H9 (cell line): ENCODE measurements at regions not wholly inside any gene's neighbourhood (a gene's known extent, or its start where the extent isn't known, plus 50 kb on each side); places are given as distances from the start of the nearest gene placed in this dataset.

Experiments
- DNase-seq: peaks from one replicate; pipeline ENCODE4 v3.0.0-alpha.2; 2017
- H2AFZ ChIP-seq: one replicate; pipeline ENCODE4 v1.6.1; 2013; ENCODE audit warnings: mild to moderate bottlenecking, low read length, control low read depth, moderate library complexity
- H2AK5ac ChIP-seq: 2 replicates; pipeline ENCODE4 v1.6.1; 2013; ENCODE audit warnings: low read length, control low read depth, mixed read lengths; ENCODE audit not compliant: insufficient read length
- H2BK120ac ChIP-seq: one replicate; pipeline ENCODE4 v1.6.1; 2013; ENCODE audit warnings: low read depth, mild to moderate bottlenecking, low read length, control low read depth, inconsistent platforms; ENCODE audit not compliant: poor library complexity, severe bottlenecking
- H2BK12ac ChIP-seq: 2 replicates; pipeline ENCODE4 v1.6.1; 2013; ENCODE audit warnings: low read length, control low read depth, mixed read lengths, low read depth; ENCODE audit not compliant: insufficient read length
- H2BK15ac ChIP-seq: 2 replicates; pipeline ENCODE4 v1.6.1; 2013; ENCODE audit warnings: low read depth, low read length, control low read depth
- H2BK20ac ChIP-seq: one replicate; pipeline ENCODE4 v1.6.1; 2013; ENCODE audit warnings: low read depth, mild to moderate bottlenecking, low read length, control low read depth, inconsistent platforms; ENCODE audit not compliant: poor library complexity, severe bottlenecking
- H2BK5ac ChIP-seq: 2 replicates; pipeline ENCODE4 v1.6.1; 2013; ENCODE audit warnings: low read length, control low read depth, mixed read lengths; ENCODE audit not compliant: insufficient read length
- H3K14ac ChIP-seq: 2 replicates; pipeline ENCODE4 v1.6.1; 2013; ENCODE audit warnings: low read length, control low read depth; ENCODE audit not compliant: insufficient read depth
- H3K18ac ChIP-seq: 2 replicates; pipeline ENCODE4 v1.6.1; 2013; ENCODE audit warnings: low read depth, mild to moderate bottlenecking, mixed read lengths, low read length, control low read depth; ENCODE audit not compliant: insufficient read length
- H3K23ac ChIP-seq: 2 replicates; pipeline ENCODE4 v1.6.1; 2013; ENCODE audit warnings: low read length, control low read depth, mixed read lengths, low read depth; ENCODE audit not compliant: insufficient read length
- H3K23me2 ChIP-seq: 2 replicates; pipeline ENCODE4 v1.6.1; 2013; ENCODE audit warnings: low read depth, mild to moderate bottlenecking, mixed read lengths, low read length, control low read depth; ENCODE audit not compliant: insufficient read length, poor library complexity, severe bottlenecking
- H3K27ac ChIP-seq: 2 replicates; pipeline ENCODE4 v1.5.1; 2013; ENCODE audit warnings: low read length, control low read depth, mixed read lengths, low read depth; ENCODE audit not compliant: insufficient read length
- H3K27me3 ChIP-seq: 2 replicates; pipeline ENCODE4 v1.6.1; 2013; ENCODE audit warnings: low read length, control low read depth, inconsistent platforms; ENCODE audit not compliant: insufficient read depth
- H3K4ac ChIP-seq: 2 replicates; pipeline ENCODE4 v1.6.1; 2013; ENCODE audit warnings: low read depth, mild to moderate bottlenecking, control low read depth, inconsistent platforms, low read length, moderate library complexity
- H3K4me1 ChIP-seq: 2 replicates; pipeline ENCODE4 v1.6.1; 2013; ENCODE audit warnings: low read length, control low read depth, inconsistent platforms; ENCODE audit not compliant: insufficient read depth
- H3K4me2 ChIP-seq: 2 replicates; pipeline ENCODE4 v1.6.1; 2013; ENCODE audit warnings: low read length, control low read depth, mixed read lengths; ENCODE audit not compliant: insufficient read length, insufficient read depth
- H3K56ac ChIP-seq: 2 replicates; pipeline ENCODE4 v1.6.1; 2013; ENCODE audit warnings: low read depth, mild to moderate bottlenecking, mixed read lengths, low read length, control low read depth; ENCODE audit not compliant: insufficient read length
- H3K79me1 ChIP-seq: 2 replicates; pipeline ENCODE4 v1.6.1; 2013; ENCODE audit warnings: low read depth, mild to moderate bottlenecking, moderate library complexity, low read length, control low read depth, inconsistent platforms; ENCODE audit not compliant: insufficient read depth, poor library complexity, severe bottlenecking
- H3K79me2 ChIP-seq: 2 replicates; pipeline ENCODE4 v1.6.1; 2013; ENCODE audit warnings: low read length, control low read depth, inconsistent platforms; ENCODE audit not compliant: insufficient read depth
- H3K9ac ChIP-seq: 2 replicates; pipeline ENCODE4 v1.6.1; 2013; ENCODE audit warnings: low read length, control low read depth, mixed read lengths; ENCODE audit not compliant: insufficient read length; ENCODE audit errors: extremely low read depth
- H3K9me3 ChIP-seq: one replicate; pipeline ENCODE4 v1.6.1; 2013; ENCODE audit warnings: low read depth, low read length, inconsistent platforms; ENCODE audit not compliant: control insufficient read depth
- H3T11ph ChIP-seq: one replicate; pipeline ENCODE4 v1.6.1; 2013; ENCODE audit warnings: mild to moderate bottlenecking, low read length, control low read depth, inconsistent platforms
- H4K20me1 ChIP-seq: one replicate; pipeline ENCODE4 v1.6.1; 2013; ENCODE audit not compliant: control insufficient read depth, insufficient read length, insufficient read depth
- H4K5ac ChIP-seq: 2 replicates; pipeline ENCODE4 v1.6.1; 2013; ENCODE audit warnings: low read depth, mild to moderate bottlenecking, mixed read lengths, low read length, control low read depth; ENCODE audit not compliant: insufficient read length
- H4K8ac ChIP-seq: replicated peaks from 2 replicates; pipeline ENCODE4 v1.6.1; 2013; ENCODE audit warnings: low read length, control low read depth, mixed read lengths, low read depth; ENCODE audit not compliant: insufficient read length
- H4K91ac ChIP-seq: 2 replicates; pipeline ENCODE4 v1.6.1; 2013; ENCODE audit warnings: low read depth, mild to moderate bottlenecking, moderate library complexity, mixed read lengths, low read length, control low read depth; ENCODE audit not compliant: insufficient read length
- H3K27ac Mint-ChIP-seq, 3 experiments: 2 replicates in 2 of 3; 3 replicates in 1 of 3; pipeline ENCODE4 v1.8.0; 2020 to 2021; ENCODE audit warnings: mixed read lengths in 3 of 3, mild to moderate bottlenecking in 1 of 3, moderate library complexity in 1 of 3
- H3K27me3 Mint-ChIP-seq: 2 replicates; pipeline ENCODE4 v1.8.0; 2021; ENCODE audit warnings: low read depth, mild to moderate bottlenecking, moderate library complexity, mixed read lengths
- H3K36me3 Mint-ChIP-seq, 3 experiments: 2 replicates in 2 of 3; 3 replicates in 1 of 3; pipeline ENCODE4 v1.8.0; 2020 to 2021; ENCODE audit warnings: low read depth in 3 of 3, mixed read lengths in 3 of 3; ENCODE audit not compliant: insufficient read depth in 1 of 3
- H3K4me1 Mint-ChIP-seq, 2 experiments: 2 replicates each; pipeline ENCODE4 v1.8.0; 2020; ENCODE audit warnings: mixed read lengths in 2 of 2
- H3K4me3 Mint-ChIP-seq, 2 experiments: 2 replicates in 1 of 2; 3 replicates in 1 of 2; pipeline ENCODE4 v1.8.0; 2020 to 2021; ENCODE audit warnings: mild to moderate bottlenecking in 2 of 2, mixed read lengths in 2 of 2, moderate library complexity in 1 of 2
- H3K9me3 Mint-ChIP-seq, 2 experiments: 2 replicates in 1 of 2; 3 replicates in 1 of 2; pipeline ENCODE4 v1.8.0; 2020; ENCODE audit warnings: mild to moderate bottlenecking in 2 of 2, mixed read lengths in 2 of 2, moderate library complexity in 1 of 2
- whole genome bisulfite sequencing: extraction: QIAGEN DNeasy Blood & Tissue Kit; methylation state at CpG from one replicate; pipeline ENCODE4 v1.1.7; 2013; ENCODE audit warnings: missing lambda C conversion rate, low lambda C conversion rate, mixed read lengths; ENCODE audit not compliant: insufficient read length; ENCODE audit errors: extremely low coverage; 5-methylcytosine and 5-hydroxymethylcytosine counted together
- TF ChIP-seq, protein P1 (sequence below): fragments of 200-600 bp; sonication (generic); conservative IDR thresholded peaks from 3 replicates; pipeline ENCODE4 v1.8.0; 2021; ENCODE audit warnings: antibody characterized with exemption, mild to moderate bottlenecking

DNA sequence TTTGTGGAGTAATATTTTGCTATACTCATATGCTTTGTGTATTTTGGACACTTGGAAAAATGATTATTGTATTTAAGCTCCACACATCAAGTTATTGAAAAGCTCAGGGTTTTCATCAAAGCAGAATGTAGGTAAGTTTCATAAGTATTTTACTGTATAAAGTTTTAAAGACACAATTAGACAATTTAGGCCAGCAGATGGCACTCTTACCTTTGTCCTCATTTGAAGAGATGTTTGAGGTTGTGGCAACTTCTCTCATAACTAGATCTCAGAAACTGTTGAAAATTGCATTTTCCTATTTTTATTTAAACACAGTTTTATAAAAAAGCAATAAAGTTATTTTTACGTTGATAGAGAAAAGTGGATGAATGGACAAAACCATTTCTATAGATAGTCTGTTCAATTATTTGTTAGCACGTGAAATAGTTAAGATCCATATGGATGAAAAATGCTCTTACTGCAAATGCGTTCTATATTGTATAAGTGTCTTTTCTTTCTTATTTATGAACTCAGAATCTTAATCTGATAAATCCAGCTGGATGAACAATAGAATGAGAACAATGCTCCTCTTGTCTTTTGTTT is 300.0 kb downstream of the AEBP2 start:
- Mint-ChIP-seq H3K4me1 (no peaks in the 10 kb centered on the region), H3K27ac (no peak overlapping the region), H3K4me3 (no peak overlapping the region), H3K27me3 (peaks cover 1% of the 10 kb centered on the region; the same call in 1 of the 2 replicates), H3K9me3 (peaks cover 12 to 14% of the 10 kb centered on the region in 2 experiments), H3K36me3 (peaks cover 7 to 10% (median 10%) of the 10 kb centered on the region in 3 experiments)
- Histone ChIP-seq H2BK120ac (no peak overlapping the region), H3K23me2 (no peaks in the 10 kb centered on the region), H3K9ac (no peak overlapping the region), H3K27me3 (no peaks in the 10 kb centered on the region), H2AK5ac (no peak overlapping the region), H4K20me1 (no peaks in the 10 kb centered on the region), H3K79me2 (no peaks in the 10 kb centered on the region), H4K5ac (no peak overlapping the region), H3K79me1 (no peaks in the 10 kb centered on the region), H4K91ac (no peak overlapping the region), H3K27ac (no peak overlapping the region), H2AFZ (no peak overlapping the region), H3K4me2 (no peak overlapping the region), H3K56ac (no peak overlapping the region), H2BK12ac (no peak overlapping the region), H3T11ph (no peak overlapping the region), H3K14ac (no peak overlapping the region), H3K9me3 (peaks cover 10% of the 10 kb centered on the region), H3K18ac (no peak overlapping the region), H2BK5ac (no peak overlapping the region), H3K4ac (no peak overlapping the region), H2BK15ac (no peak overlapping the region), H2BK20ac (no peak overlapping the region), H3K23ac (no peak overlapping the region), H4K8ac (no peak overlapping the region), H3K4me1 (no peaks in the 10 kb centered on the region)
- DNase-seq, result no peak
- TF ChIP-seq, protein P1, sequence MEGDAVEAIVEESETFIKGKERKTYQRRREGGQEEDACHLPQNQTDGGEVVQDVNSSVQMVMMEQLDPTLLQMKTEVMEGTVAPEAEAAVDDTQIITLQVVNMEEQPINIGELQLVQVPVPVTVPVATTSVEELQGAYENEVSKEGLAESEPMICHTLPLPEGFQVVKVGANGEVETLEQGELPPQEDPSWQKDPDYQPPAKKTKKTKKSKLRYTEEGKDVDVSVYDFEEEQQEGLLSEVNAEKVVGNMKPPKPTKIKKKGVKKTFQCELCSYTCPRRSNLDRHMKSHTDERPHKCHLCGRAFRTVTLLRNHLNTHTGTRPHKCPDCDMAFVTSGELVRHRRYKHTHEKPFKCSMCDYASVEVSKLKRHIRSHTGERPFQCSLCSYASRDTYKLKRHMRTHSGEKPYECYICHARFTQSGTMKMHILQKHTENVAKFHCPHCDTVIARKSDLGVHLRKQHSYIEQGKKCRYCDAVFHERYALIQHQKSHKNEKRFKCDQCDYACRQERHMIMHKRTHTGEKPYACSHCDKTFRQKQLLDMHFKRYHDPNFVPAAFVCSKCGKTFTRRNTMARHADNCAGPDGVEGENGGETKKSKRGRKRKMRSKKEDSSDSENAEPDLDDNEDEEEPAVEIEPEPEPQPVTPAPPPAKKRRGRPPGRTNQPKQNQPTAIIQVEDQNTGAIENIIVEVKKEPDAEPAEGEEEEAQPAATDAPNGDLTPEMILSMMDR, result peak; percentile 80
- no CpG with 5 or more reads among the region's 3 CpGs for whole genome bisulfite sequencing
